C4-2B (cell line): ENCODE measurements at regions not wholly inside any gene's neighbourhood (a gene's known extent, or its start where the extent isn't known, plus 50 kb on each side); places are given as distances from the start of the nearest gene placed in this dataset.

ENCODE experiments used
- ZFX ChIP-seq: fragments of 450-650 bp; IDR thresholded peaks from 2 replicates; pipeline ENCODE4 v1.6.1; 2017
- TF ChIP-seq, protein P1 (sequence below): fragments of 450-650 bp; conservative IDR thresholded peaks from 2 replicates; pipeline ENCODE4 v1.5.1; 2017; ENCODE audit warnings: mild to moderate bottlenecking

DNA sequence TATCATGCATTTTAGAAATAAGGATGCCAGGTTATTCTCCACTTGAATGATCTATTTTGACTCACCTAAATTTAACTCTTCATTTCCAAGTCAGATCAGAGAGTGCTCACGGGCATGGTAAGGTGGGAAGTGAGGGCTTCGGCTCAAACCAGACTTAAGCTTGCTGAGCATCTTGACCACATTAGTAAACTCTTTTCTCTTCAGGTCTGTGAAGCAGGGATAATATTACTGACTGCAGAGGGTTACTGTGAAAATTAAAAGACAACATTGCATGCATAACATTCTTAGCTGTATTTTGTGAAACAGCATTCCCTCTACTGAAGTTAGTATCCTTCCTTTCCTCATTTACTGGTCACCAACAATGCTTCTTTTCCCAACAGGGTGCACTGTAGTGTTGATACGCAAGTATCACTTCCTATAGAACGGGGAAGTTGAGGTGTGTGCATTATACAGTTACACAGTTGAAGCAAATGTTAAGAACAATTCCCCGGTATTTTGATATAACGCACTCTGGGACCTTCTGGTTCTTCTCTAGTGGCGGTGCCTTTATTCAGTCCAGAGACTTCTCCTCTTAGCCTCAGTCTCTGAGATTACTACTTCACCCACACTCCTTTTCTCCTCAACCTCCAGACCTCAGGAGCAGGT is 74.1 kb upstream of the MNS1 start:
- TF ChIP-seq, protein P1, sequence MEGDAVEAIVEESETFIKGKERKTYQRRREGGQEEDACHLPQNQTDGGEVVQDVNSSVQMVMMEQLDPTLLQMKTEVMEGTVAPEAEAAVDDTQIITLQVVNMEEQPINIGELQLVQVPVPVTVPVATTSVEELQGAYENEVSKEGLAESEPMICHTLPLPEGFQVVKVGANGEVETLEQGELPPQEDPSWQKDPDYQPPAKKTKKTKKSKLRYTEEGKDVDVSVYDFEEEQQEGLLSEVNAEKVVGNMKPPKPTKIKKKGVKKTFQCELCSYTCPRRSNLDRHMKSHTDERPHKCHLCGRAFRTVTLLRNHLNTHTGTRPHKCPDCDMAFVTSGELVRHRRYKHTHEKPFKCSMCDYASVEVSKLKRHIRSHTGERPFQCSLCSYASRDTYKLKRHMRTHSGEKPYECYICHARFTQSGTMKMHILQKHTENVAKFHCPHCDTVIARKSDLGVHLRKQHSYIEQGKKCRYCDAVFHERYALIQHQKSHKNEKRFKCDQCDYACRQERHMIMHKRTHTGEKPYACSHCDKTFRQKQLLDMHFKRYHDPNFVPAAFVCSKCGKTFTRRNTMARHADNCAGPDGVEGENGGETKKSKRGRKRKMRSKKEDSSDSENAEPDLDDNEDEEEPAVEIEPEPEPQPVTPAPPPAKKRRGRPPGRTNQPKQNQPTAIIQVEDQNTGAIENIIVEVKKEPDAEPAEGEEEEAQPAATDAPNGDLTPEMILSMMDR: no peak
- TF ChIP-seq ZFX: no peak
